AG04449 (cell line): ENCODE measurements at regions not wholly inside any gene's neighbourhood (a gene's known extent, or its start where the extent isn't known, plus 50 kb on each side); places are given as distances from the start of the nearest gene placed in this dataset.
"Not testable (repeated sequence)": the region's sequence is repeated elsewhere in the genome, so short reads cannot be mapped to it uniquely, and the experiment has no call there.

Source experiments
- CTCF ChIA-PET: fragments of 350-600 bp; formaldehyde crosslinking; extraction: SDS; loops from one replicate; lab custom pipeline; 2021; ENCODE audit warnings: antibody characterized with exemption; lab: Yijun Ruan, JAX
- POLR2A ChIA-PET: fragments of 400-600, 350-600 bp; formaldehyde crosslinking; extraction: SDS; loops from one replicate; lab custom pipeline; 2020; ENCODE audit warnings: antibody characterized with exemption, inconsistent platforms; lab: Yijun Ruan, JAX
- DNase-seq: peaks from one replicate; pipeline ENCODE4 v3.0.0-alpha.2; 2010; ENCODE audit warnings: low read depth, low spot score
- H3K4me3 ChIP-seq: 2 replicates; pipeline ENCODE4 v1.5.1; 2011; ENCODE audit warnings: low read depth, mild to moderate bottlenecking, control low read depth, low read length
- CTCF ChIP-seq: IDR thresholded peaks from one replicate; pipeline ENCODE4 v1.5.1; 2011; ENCODE audit warnings: mild to moderate bottlenecking, moderate library complexity, low read length, control low read depth, inconsistent platforms; ENCODE audit not compliant: insufficient read depth; ENCODE audit errors: missing control alignments

GRCh38 chr4:151485541-151486131 is 76.7 kb downstream of the FHIP1A start:
- H3K4me3 ChIP-seq, result no peak overlapping the region
- DNase-seq, result no peak
- ChIA-PET POLR2A (interaction anchor here (1.3 kb wide), 1 partner anchor 56 kb away, joined by 6 read pairs; no protein-coding TSS in a partner anchor), CTCF (no interaction called here)
- no peak for TF ChIP-seq CTCF

GRCh38 chr4:151486168-151486567 is 77.2 kb downstream of the FHIP1A start:
- H3K4me3 ChIP-seq, result no peak overlapping the region
- ChIA-PET POLR2A (interaction anchor here (1.3 kb wide), 1 partner anchor 55 kb away, joined by 6 read pairs; no protein-coding TSS in a partner anchor), CTCF (interaction anchor here (1.3 kb wide), 1 partner anchor 369 kb away, joined by 4 read pairs; no protein-coding TSS in a partner anchor)
- no peak for TF ChIP-seq CTCF
- DNase-seq, result peak; percentile 63

GRCh38 chr4:151488968-151489367 is 80.0 kb downstream of the FHIP1A start:
- TF ChIP-seq CTCF, result no peak
- DNase-seq, result no peak
- no peak overlapping the region for H3K4me3 ChIP-seq
- POLR2A ChIA-PET, result no interaction called here
- CTCF ChIA-PET, result no interaction called here

GRCh38 chr4:151489462-151490203 is 80.7 kb downstream of the FHIP1A start:
- no peak overlapping the region for H3K4me3 ChIP-seq

GRCh38 chr4:151495612-151496011 is 86.6 kb downstream of the FHIP1A start:
- CTCF ChIA-PET, result interaction anchor here (0.7 kb wide), 1 partner anchor 33 kb away, joined by 3 read pairs; no protein-coding TSS in a partner anchor
- POLR2A ChIA-PET, result not testable (repeated sequence)

More at GRCh38 chr4:151489462-151490203, 80.7 kb downstream of the FHIP1A start:
- DNase-seq, result no peak
- TF ChIP-seq CTCF, result no peak
- CTCF ChIA-PET, result no interaction called here
- POLR2A ChIA-PET, result no interaction called here

GRCh38 chr4:151511548-151511947 is 102.6 kb downstream of the FHIP1A start:
- DNase-seq, H3K4me3 ChIP-seq, POLR2A ChIA-PET, CTCF ChIA-PET: not testable (repeated sequence)

More at GRCh38 chr4:151495612-151496011, 86.6 kb downstream of the FHIP1A start:
- not testable (repeated sequence) for DNase-seq, H3K4me3 ChIP-seq

- ChIA-PET POLR2A (no interaction called here), CTCF (interaction anchor here (0.9 kb wide), 1 partner anchor 16 kb away, joined by 4 read pairs; no protein-coding TSS in a partner anchor)
- DNase-seq, result no peak
- no peak overlapping the region for H3K4me3 ChIP-seq
- TF ChIP-seq CTCF, result no peak
Observed at GRCh38 chr4:151517896-151518295, 108.9 kb downstream of the FHIP1A start.
